Cardiac muscle cell (in vitro differentiated cells and primary cell): ENCODE measurements at regions not wholly inside any gene's neighbourhood (a gene's known extent, or its start where the extent isn't known, plus 50 kb on each side); places are given as distances from the start of the nearest gene placed in this dataset.

Experiments
- DNase-seq, 2 donors: peaks; one replicate each; pipeline versions ENCODE4 v3.0.0 to v3.0.0-alpha.2; 2010 to 2017; ENCODE audit warnings: low read depth in 1 of 2, low spot score in 1 of 2
- H3K27ac ChIP-seq: fragments of 200-600 bp; sonication (generic); 2 replicates; pipeline ENCODE4 v1.5.1; 2016
- H3K27me3 ChIP-seq: fragments of 200-600 bp; sonication (generic); 2 replicates; pipeline ENCODE4 v1.6.0; 2016; ENCODE audit warnings: control low read depth
- H3K36me3 ChIP-seq: fragments of 200-600 bp; sonication (generic); 2 replicates; pipeline ENCODE4 v1.5.1; 2016; ENCODE audit warnings: control low read depth
- H3K4me1 ChIP-seq: fragments of 200-600 bp; sonication (generic); 2 replicates; pipeline ENCODE4 v1.8.1; 2017; ENCODE audit warnings: low read depth, mild to moderate bottlenecking, mixed run types
- H3K4me3 ChIP-seq: fragments of 200-600 bp; sonication (generic); 2 replicates; pipeline ENCODE4 v1.5.1; 2016; ENCODE audit warnings: mild to moderate bottlenecking
- H3K9me3 ChIP-seq: fragments of 200-600 bp; sonication (generic); 2 replicates; pipeline ENCODE4 v1.5.1; 2017; ENCODE audit warnings: low read depth, mild to moderate bottlenecking, control low read depth
- CTCF ChIP-seq: IDR thresholded peaks from 2 replicates; pipeline ENCODE4 v1.5.1; 2012; ENCODE audit warnings: low read depth, mild to moderate bottlenecking, low read length

GRCh38 chr5:176155922-176156359 is 82.3 kb upstream of the SIMC1 start:
- no peaks in the 10 kb centered on the region for H3K9me3 ChIP-seq
- no peak overlapping the region for H3K27ac ChIP-seq
- H3K27me3 ChIP-seq = no peaks in the 10 kb centered on the region
- TF ChIP-seq CTCF = no peak
- peaks cover 19% of the 10 kb centered on the region for H3K4me1 ChIP-seq
- no peaks in the 10 kb centered on the region for H3K36me3 ChIP-seq
- no peak overlapping the region for H3K4me3 ChIP-seq
- DNase-seq = no peak

- Histone ChIP-seq H3K9me3 (no peaks in the 10 kb centered on the region), H3K27me3 (no peaks in the 10 kb centered on the region), H3K36me3 (no peaks in the 10 kb centered on the region), H3K4me1 (peaks cover 10% of the 10 kb centered on the region), H3K4me3 (no peak overlapping the region), H3K27ac (no peak overlapping the region)
- DNase-seq = peak in 1 of 2 donors; percentile 42
- TF ChIP-seq CTCF = no peak
Observed at GRCh38 chr5:176157656-176158055, 80.6 kb upstream of the SIMC1 start.

GRCh38 chr5:176161431-176161830 is 76.8 kb upstream of the SIMC1 start:
- no peak for DNase-seq
- Histone ChIP-seq H3K4me1 (no peaks in the 10 kb centered on the region), H3K36me3 (no peaks in the 10 kb centered on the region), H3K4me3 (no peak overlapping the region), H3K9me3 (no peaks in the 10 kb centered on the region), H3K27me3 (no peaks in the 10 kb centered on the region), H3K27ac (no peak overlapping the region)
- TF ChIP-seq CTCF = no peak

GRCh38 chr5:176162198-176162597 is 76.0 kb upstream of the SIMC1 start:
- H3K36me3 ChIP-seq = no peaks in the 10 kb centered on the region
- no peak for TF ChIP-seq CTCF
- no peaks in the 10 kb centered on the region for H3K4me1 ChIP-seq
- H3K27me3 ChIP-seq = no peaks in the 10 kb centered on the region
- DNase-seq = peak in 1 of 2 donors; percentile 6
- no peak overlapping the region for H3K27ac ChIP-seq
- no peaks in the 10 kb centered on the region for H3K9me3 ChIP-seq
- no peak overlapping the region for H3K4me3 ChIP-seq

GRCh38 chr5:176162888-176163287 is 75.3 kb upstream of the SIMC1 start:
- H3K4me3 ChIP-seq = no peak overlapping the region
- no peak for TF ChIP-seq CTCF
- no peaks in the 10 kb centered on the region for H3K36me3 ChIP-seq
- H3K9me3 ChIP-seq = no peaks in the 10 kb centered on the region
- H3K4me1 ChIP-seq = no peaks in the 10 kb centered on the region
- H3K27ac ChIP-seq = no peak overlapping the region
- H3K27me3 ChIP-seq = no peaks in the 10 kb centered on the region
- no peak for DNase-seq

GRCh38 chr5:176166427-176166826 is 71.8 kb upstream of the SIMC1 start:
- DNase-seq = no peak
- no peaks in the 10 kb centered on the region for H3K4me1 ChIP-seq
- H3K9me3 ChIP-seq = no peaks in the 10 kb centered on the region
- no peaks in the 10 kb centered on the region for H3K27me3 ChIP-seq
- no peak overlapping the region for H3K4me3 ChIP-seq
- H3K27ac ChIP-seq = no peak overlapping the region
- no peak for TF ChIP-seq CTCF
- H3K36me3 ChIP-seq = no peaks in the 10 kb centered on the region
